Ovary (tissue), 3 donors: ENCODE measurements at regions not wholly inside any gene's neighbourhood (a gene's known extent, or its start where the extent isn't known, plus 50 kb on each side); places are given as distances from the start of the nearest gene placed in this dataset.

Source experiments
- EP300 ChIP-seq: sonication (generic); formaldehyde crosslinking; IDR thresholded peaks from one replicate; pipeline ENCODE4 v1.6.1; 2017; ENCODE audit warnings: antibody characterized with exemption
- TF ChIP-seq, protein P1 (sequence below), 3 donors: fragments of 450-650 bp in 2 of 3; fragments of 200-600 bp in 1 of 3; IDR thresholded peaks; one replicate each; pipeline versions ENCODE4 v1.5.1 to v1.8.0; 2016 to 2022; ENCODE audit warnings: antibody characterized with exemption in 3 of 3, mild to moderate bottlenecking in 1 of 3
- donor health status: DM: no; HTN: no; CAD: no.

DNA sequence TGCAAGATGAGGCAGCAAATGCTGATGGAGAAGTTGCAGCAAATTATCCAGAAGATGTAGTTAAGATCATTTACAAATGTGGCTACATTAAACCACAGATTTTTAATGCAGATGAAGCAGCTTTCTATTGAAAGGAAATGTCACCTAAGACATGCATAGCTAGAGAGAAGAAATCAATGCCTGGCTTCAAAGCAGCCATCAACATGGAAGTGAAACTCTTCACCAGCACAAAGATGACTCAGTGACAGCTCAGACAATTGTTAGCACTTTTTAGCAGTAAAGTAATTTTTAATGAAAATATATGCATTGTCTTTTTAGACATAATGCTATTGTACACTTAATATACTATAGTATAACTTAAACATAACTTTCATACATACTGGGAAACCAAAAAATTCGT is 71.4 kb downstream of the FANCF start:
- TF ChIP-seq, protein P1, sequence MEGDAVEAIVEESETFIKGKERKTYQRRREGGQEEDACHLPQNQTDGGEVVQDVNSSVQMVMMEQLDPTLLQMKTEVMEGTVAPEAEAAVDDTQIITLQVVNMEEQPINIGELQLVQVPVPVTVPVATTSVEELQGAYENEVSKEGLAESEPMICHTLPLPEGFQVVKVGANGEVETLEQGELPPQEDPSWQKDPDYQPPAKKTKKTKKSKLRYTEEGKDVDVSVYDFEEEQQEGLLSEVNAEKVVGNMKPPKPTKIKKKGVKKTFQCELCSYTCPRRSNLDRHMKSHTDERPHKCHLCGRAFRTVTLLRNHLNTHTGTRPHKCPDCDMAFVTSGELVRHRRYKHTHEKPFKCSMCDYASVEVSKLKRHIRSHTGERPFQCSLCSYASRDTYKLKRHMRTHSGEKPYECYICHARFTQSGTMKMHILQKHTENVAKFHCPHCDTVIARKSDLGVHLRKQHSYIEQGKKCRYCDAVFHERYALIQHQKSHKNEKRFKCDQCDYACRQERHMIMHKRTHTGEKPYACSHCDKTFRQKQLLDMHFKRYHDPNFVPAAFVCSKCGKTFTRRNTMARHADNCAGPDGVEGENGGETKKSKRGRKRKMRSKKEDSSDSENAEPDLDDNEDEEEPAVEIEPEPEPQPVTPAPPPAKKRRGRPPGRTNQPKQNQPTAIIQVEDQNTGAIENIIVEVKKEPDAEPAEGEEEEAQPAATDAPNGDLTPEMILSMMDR (IDR thresholded peaks at IDR 0.05) = no peak
- TF ChIP-seq EP300 = no peak
